ENCODE measurements at regions not wholly inside any gene's neighbourhood (a gene's known extent, or its start where the extent isn't known, plus 50 kb on each side); places are given as distances from the start of the nearest gene placed in this dataset.
"Not testable (repeated sequence)": the region's sequence is repeated elsewhere in the genome, so short reads cannot be mapped to it uniquely, and the experiment has no call there.

DNA sequence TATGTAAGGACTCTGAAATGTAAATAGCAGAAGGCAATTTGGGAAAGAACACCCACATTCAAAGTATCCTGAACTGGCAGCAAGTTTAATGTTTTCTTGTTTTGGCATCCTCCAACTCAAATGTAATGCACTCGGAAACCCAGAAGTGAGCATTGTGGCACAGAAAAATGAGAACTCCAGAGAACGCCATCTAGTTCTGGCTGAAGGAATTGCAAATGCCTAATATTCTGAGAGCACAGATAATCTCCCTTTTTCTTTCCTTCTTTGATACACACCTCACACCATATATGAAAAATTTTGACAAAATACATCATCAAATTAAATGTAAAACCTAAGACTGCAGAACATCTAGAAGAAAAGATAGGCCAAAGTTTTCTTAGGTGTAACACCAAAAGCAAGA is 52.1 kb downstream of the PWWP3B start:
- DNase-seq (ENCODE audit: low spot score) = no peak

DNA sequence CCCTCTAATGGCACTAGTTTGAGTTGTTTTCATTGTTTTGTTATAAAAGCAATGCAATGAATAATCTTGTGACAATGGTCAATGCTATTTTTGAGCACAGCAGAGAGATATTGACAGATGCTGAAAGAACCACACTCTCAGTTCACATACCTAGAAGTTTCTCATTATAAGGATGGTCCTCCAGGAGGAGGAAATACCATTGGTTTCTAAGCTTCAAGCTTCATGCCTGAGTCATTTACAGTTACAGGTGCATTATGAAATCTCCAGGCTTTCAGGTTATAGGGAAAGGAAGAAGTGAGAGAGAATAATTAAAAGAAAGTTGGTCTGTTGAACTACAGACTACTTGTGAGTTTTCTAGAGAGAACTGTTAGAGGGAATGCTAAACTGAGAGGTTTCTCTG is 75.3 kb downstream of the PWWP3B start:
- no peak for DNase-seq (ENCODE audit: low spot score)

DNA sequence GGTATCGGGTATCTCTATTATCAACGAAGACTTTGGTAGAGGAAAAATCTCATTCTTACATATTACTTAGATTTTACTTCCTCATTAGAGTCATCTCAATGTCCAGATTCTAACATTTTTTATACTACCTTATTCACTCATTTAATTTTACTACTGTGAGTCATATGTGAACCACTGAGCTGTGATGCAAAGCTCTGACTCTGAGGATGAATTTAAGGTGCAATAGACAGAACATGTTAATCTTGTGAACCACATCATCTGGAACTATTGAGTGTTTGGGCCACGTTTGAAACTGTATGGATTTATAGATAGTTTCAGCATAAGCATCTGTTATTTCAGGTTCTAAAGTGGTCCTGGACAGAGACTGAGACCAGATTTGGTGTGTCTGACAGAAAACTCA is 78.4 kb downstream of the PWWP3B start:
- DNase-seq (ENCODE audit: low spot score) = no peak

DNA sequence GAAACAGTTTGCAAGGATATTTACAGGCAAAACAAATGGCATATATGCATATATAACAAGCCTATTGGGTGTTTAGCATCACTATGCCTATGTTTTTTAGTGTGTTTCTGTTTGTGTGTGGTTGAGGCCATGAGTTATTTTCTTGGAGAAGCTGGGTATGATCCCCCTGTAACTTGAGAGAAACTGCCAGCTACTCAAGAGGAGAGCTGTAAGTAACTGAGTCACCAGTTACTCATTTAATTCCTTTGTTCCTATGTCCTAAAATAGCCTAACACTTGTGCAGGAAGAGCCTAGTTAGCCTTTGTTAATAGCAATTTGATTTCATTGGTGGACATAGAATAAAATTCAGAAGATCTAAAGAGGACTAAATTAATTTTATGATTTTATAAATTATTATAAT is 79.1 kb downstream of the PWWP3B start:
- no peak for DNase-seq (ENCODE audit: low spot score)

DNA sequence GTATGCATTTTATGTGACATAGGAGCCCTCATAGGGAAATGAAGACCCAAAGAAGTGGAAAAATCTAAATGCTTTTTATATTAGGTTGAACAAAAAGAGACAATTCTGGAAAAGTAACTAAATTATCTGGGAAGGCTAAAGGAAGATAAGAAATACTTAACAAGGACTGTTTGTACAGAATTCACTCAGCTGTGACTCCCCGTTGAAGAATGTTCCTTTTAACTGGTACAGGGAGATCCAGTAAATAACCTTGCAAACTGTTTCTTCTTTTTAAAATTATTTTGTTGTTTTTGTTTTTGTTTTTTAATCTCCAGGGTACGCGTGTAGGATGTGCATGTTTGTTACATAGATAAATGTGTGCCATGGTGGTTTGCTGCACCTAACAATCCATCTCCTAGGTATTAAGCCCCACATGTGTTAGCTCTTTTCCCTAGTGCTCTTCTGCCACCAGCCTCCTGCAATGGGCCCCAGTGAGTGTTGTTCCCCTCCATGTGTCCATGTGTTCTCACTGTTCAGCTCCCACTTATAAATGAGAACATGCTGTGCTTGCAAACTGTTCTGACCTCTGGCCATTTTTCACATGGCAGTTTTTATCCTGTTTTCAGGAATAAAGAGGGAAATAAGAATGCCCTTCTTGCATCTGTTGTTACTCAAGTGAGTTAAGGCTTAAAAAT is 81.7 kb downstream of the PWWP3B start:
- DNase-seq (ENCODE audit: low spot score) = no peak

DNA sequence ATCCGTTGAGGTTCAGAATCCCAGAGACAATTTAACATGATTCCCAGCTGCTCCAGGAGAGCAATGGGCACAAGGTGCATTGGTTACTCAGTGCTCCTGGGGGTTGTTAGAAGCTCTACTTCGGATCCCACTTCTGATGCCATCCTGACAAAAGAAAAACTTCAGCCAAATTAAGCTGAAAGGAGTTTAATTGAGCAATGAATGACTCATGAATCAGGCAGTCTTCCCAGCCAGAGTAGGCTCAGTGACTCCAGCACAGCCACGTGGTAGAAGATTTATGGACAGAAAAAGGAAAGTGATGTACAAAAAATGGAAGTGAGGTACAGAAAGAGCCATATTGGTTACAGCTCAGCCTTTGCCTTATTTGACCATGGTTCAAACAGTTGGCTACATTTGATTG is 95.7 kb downstream of the PWWP3B start:
- peak; percentile 48 for DNase-seq (ENCODE audit: low spot score)

DNA sequence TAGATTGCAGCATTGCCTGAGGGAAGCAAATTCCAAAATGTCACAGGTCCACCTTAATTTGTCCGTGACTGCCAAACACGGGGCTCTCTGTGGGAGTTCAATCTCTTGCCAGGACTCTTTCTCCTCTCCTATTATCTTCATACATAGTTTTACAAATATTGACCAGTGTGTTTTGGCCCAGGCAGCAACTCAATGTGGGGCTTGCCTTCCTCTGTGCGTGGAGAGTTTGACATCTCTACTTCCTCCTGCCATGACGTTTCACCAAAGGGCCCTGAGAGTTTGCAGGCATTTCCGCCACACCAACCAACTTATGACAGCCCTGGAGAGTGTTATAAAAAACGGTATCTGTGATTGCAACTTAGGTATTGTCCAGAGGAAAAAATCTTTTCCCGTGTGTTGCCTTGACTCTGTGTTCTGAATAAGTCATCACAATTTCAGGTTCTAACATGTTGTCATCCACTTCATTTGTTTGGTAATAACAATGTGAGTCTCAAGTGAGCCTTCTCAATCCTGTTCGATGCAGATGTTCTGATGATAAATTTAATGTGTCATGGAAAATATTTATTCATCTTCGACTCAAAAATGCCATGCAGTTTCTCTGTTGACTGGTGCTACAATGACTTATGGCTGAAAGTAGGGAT is 106.0 kb downstream of the PWWP3B start:
- not testable (repeated sequence) for DNase-seq (ENCODE audit: low spot score)

DNA sequence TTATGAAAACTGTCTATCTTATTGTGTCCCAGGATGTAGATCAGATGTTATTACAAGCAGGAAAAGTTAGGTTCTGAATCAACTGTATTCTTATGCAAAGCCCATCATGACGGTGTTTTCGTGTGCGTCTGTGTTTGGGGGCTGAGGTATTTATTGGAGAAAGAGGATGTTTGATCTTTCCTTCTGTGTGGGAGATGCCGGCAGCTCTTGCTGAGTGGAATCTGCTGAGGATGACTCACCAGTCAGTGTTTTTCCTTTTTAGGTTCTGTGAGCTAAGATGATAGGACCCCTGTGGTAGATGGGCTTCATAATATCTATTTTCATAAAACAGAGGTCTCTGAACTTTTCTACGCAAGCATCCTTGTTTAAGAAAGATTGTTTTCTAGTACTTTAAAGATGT is 107.1 kb downstream of the PWWP3B start:
- not testable (repeated sequence) for DNase-seq (ENCODE audit: low spot score)

DNA sequence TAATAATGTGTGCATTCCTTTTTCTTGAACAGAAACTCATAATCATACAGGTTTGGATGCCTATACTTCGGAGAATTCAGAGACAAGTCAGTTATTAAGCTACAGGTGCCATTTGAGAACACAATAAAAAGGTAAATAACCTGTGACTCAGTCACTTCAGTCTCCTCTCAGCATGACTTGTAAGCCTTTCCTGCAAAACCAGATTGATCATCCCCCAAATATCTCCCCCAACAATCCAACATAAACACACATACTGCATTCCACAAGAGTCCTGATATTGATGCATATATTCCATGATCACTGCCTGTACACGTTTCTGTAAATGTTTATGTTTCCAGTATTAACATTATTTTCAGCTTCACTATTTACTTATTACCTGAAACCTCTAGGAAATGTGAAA is 110.8 kb downstream of the PWWP3B start:
- DNase-seq (ENCODE audit: low spot score) = no peak

DNA sequence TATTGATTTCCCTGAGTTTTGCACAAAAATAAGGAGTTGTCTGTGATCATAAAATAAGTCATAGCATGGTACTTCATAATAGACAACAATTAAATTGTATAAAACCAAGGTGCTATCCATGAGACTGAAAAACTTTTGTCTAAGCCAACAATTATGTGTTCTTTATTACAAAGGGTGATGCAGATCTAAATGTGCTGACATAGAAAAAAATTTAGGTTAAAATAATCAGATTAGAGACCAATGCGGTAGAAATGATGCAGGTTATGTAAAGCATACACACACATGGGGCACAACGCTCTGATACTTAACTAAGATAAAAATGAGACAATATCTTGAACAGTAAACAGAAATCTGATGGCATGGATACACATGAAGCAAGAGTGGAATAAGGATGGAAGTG is 113.3 kb downstream of the PWWP3B start:
- DNase-seq (ENCODE audit: low spot score) = no peak

DNA sequence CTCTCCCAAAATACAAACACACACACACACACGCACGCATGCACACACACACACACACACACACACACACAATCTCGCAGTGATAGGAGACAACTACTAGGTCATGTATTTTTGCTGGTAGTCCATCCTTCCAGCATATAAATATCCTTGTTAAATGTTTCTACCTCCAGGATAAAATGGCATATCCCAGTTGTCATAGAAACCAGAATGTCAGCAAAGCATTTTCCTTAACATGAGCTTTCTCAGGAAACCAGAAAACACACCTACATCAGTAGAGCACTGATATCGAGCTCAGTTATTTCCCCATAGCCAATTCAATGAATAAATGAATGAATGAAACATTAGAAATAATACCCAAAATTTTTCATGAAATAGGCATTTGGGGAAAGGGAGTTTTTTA is 115.7 kb downstream of the PWWP3B start:
- no peak for DNase-seq (ENCODE audit: low spot score)

DNA sequence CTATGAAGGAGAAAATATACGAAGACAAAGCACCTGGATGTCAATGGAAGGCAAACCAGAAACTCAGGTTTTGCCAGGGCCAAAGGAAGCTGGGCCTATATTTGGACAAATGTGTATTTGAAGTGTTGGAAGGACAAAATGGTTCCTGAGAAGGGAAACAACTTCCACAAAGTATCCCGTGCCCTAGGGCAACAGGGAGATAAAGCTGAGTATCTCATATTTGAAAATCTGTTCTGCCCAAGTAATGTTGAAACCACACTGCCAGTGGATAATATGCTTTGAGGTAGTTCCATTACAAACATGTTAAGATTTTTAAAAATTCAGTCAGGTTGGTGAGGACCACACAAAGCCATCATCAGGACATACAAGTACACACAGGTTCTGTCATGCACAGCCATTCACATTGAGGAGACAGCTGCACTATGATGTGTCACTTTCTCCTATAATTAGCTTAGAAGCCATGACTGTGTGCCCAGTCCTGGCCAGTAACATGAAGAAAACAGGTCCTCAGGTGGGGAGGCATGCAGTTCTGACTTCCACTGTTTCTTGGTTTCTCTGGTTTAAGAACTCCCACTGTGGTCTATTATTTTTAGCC is 116.4 kb downstream of the PWWP3B start:
- no peak for DNase-seq (ENCODE audit: low spot score)

DNA sequence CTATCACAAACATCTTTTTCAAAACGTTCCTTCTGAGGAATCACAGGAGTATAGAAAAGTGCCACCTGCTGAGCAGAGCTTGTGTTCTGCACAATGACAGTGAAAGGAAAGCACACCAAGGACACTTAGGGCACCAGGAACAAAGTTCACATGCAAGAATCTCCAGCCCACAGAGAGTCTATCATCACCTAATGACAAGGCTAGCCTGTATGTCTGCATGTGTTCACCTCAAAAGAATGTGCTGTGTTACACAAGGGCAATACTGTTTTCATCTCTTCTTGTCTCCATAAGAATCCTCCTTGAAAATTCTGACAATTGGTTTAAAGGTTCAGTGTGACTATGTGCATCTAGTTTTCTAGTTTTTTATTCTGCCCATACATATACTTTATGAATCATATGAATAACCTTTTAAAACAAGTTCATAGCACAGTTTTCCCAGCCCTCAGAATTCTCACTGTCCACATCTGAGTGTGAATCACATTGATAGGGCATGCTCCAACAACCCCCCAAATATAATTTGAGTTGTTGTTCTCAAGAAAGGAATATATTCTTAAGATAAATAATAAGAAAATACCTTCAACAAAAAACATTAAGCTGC is 118.0 kb downstream of the PWWP3B start:
- no peak for DNase-seq (ENCODE audit: low spot score)

DNA sequence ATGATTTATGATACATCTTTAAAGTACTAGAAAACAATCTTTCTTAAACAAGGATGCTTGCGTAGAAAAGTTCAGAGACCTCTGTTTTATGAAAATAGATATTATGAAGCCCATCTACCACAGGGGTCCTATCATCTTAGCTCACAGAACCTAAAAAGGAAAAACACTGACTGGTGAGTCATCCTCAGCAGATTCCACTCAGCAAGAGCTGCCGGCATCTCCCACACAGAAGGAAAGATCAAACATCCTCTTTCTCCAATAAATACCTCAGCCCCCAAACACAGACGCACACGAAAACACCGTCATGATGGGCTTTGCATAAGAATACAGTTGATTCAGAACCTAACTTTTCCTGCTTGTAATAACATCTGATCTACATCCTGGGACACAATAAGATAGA is 122.7 kb downstream of the PWWP3B start:
- not testable (repeated sequence) for DNase-seq (ENCODE audit: low spot score)

DNA sequence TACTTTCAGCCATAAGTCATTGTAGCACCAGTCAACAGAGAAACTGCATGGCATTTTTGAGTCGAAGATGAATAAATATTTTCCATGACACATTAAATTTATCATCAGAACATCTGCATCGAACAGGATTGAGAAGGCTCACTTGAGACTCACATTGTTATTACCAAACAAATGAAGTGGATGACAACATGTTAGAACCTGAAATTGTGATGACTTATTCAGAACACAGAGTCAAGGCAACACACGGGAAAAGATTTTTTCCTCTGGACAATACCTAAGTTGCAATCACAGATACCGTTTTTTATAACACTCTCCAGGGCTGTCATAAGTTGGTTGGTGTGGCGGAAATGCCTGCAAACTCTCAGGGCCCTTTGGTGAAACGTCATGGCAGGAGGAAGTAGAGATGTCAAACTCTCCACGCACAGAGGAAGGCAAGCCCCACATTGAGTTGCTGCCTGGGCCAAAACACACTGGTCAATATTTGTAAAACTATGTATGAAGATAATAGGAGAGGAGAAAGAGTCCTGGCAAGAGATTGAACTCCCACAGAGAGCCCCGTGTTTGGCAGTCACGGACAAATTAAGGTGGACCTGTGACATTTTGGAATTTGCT is 123.8 kb downstream of the PWWP3B start:
- DNase-seq (ENCODE audit: low spot score) = not testable (repeated sequence)

DNA sequence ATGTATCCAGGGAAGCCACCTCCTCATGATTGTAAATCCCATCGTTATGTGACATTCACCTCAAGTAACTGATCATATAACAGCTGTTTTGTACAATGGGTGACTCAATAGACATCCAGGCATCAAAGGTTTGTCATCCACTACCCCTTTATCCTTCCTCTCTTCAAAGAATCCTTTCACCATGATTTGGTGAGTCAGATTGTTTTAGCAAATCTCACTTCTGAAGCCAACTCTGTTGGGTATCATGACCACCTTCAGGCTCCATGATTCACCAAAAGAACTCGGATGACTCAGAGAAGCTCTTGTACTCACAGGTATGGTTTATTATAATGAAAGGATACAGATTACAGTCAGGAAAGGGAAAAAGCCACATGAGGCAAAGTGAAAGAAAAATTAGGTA is 132.1 kb downstream of the PWWP3B start:
- no peak for DNase-seq (ENCODE audit: low spot score)

DNA sequence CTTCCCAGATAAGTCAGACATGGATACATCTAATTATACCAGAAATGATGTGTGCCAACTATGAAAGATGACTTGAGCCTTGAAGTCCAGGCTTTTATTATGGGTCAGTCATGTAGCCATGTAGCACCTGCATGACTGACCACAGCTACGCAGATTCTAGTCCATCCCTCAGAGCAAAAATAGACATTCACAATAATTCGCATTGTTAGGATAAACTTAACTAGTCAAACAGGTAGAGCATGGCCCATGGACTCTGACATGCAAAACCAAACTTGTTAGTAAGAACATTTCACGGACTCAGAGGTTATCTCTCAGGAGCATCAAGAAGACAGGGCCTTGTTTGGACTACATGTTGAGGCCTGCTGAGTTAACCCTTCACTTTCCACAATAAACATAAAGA is 132.6 kb downstream of the PWWP3B start:
- no peak for DNase-seq (ENCODE audit: low spot score)

DNA sequence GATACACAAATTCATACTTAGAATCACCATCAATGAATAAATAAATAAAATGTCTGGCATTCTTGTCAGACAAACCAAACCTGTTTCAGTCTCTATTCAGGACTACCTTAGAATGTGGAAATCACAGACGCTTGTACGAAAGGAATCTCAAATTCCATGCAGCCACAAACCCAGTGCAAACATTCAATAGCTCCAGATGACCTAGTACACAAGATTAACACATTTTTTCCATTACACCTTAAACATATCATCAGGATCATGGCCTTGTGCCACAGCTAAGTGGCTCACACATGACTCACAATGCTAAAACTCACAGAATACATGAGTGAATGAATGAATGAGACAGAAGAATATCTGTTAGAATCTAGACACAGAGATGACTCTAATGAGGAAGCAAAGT is 134.2 kb downstream of the PWWP3B start:
- peak; percentile 34 for DNase-seq (ENCODE audit: low spot score)

DNA sequence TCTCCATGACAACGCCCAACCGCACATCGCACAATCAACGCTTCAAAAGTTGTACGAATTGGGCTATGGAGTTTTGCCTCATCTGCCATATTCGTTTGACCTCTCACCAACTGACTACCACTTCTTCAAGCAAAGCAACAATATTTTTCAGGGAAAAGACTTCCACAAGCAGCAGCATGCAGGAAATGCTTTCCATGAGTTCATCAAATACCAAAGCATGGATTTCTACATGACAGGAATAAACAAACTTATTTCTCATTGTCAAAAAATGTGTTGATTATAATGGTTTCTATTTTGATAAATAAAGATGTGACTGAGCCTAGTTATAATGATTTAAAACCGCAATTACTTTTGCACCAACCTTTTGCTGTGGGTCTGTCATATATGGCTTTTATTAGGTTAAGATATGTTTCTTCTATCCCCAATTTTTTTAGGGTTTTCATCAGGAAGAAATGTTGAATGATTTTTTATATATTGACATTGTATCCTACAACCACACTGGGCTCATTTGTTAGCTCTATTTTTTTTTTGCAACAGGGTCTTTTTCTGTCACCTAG is 138.4 kb downstream of the PWWP3B start:
- no peak for DNase-seq (ENCODE audit: low spot score)

DNA sequence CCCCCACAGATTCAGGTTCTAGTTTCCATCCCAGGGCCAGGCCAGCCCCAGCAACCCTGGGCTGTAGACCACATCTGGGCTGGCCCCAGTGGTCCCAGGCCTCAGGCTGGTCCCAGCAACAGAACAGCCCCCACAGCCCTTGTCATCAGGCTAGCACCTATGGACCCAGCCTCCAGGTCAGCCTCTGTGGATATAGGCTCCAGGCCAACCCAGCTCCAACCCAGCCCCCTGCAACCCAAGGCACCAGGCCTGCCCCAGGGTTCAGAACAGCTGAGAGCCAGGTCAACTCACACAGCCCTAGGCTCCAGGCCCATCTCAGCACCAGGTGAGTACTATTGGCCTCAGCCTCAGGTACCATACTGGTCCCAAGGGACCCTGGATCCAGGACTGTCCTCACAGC is 155.3 kb downstream of the PWWP3B start:
- no peak for DNase-seq (ENCODE audit: low spot score)

DNA sequence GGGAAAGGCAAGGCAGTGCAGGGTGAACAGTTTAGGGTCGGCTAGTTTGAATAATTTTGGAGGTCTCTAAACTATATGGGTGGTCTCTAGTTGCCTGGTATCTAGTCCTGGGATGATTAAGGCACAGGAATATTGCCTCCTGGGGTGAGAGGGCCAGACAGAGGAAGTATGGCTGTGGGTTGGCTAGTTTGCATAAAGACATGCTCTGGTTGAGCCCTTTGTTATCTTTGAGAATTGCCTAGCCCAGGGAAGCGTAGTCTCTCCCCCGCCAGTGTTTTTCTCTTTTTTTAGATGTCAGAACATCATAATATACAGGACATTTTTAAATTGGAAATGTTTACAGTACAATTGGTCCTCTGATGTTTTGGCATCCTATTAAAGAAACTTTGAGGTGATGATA is 163.5 kb downstream of the PWWP3B start:
- no peak for DNase-seq (ENCODE audit: low spot score)

DNA sequence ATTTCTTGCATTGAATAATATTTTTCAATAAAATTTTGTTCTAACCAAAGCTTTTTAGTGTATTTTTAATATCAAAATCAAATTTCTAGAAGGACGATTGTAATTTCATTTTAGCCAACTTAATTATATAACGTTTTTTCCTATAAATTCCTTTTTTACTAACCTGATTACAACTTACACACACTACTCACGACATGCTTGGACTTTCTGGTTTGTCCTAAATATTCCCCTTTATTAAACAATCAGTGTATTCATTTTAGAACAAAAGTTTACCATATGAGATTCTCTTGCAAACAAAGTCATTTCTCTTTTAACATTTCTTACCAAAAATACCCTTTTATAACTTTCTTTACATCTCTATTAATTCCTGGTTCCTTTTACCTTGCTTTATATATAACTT is 173.7 kb downstream of the PWWP3B start:
- DNase-seq (ENCODE audit: low spot score) = no peak

Data from H4 (cell line).